Adrenal gland (tissue), 5 donors: ENCODE measurements at regions not wholly inside any gene's neighbourhood (a gene's known extent, or its start where the extent isn't known, plus 50 kb on each side); places are given as distances from the start of the nearest gene placed in this dataset.

ENCODE experiments used
- CTCF ChIP-seq, 6 experiments: fragments of 450-650 bp in 4 of 6; fragments of 200-600 bp in 2 of 6; sonication (generic) in 1 of 6; IDR thresholded peaks; 1 replicate in 5 of 6; 2 replicates in 1 of 6; pipeline versions ENCODE4 v1.5.1 to v1.8.0; 2016 to 2021; ENCODE audit warnings: antibody characterized with exemption in 6 of 6, mild to moderate bottlenecking in 2 of 6, moderate library complexity in 1 of 6
- POLR2A ChIP-seq, 2 donors: fragments of 450-650 bp; IDR thresholded peaks; one replicate each; pipeline ENCODE4 v1.6.1; 2017; ENCODE audit warnings: antibody characterized with exemption in 2 of 2, mild to moderate bottlenecking in 2 of 2, moderate library complexity in 1 of 2
- donor health status: DM: no; HTN: no; CAD: no.

DNA sequence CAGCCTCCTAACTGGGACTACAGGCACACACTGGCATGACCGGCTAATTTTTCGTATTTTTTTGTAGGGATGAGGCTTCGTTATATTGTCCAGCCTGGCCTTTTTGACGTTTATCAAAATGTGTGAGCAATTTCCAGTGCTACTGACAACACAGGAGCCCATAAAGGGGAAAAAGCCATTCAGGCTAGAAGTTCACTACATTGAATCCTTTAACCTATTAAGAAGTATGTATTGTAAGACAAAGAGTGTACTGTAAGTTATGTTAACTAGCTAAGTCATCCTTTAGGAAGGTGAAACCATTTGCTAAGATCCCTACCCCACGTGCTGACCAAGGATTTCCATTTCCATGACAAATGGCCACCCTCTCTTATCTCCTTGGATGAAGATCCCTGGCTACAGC, 156.8 kb downstream of the FOXB1 start:
- no peak for TF ChIP-seq CTCF (IDR thresholded peaks at IDR 0.05)
- TF ChIP-seq POLR2A (IDR thresholded peaks at IDR 0.05), result no peak
